ENCODE measurements at regions not wholly inside any gene's neighbourhood (a gene's known extent, or its start where the extent isn't known, plus 50 kb on each side); places are given as distances from the start of the nearest gene placed in this dataset.

DNA sequence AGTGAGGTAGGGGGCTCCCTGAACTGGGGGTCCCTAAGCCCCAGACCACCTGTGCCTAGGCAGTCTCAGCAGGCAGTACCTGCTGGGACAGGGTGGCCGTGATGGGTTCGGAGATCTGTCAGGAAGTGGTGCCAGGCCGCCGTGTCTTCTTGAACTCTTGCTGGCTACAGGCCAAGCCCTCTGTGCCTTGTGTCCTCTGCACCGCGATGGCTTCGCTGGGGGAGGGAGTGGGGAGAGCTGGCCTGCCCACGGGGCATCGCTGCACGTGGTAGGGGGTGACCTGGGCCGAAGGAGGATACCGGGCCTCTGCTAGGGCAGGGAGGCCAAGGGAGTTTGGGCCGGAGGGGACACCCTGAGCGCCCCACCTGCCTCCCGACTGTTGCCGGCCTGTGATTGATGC lies 96.7 kb upstream of the NKX1-1 start:
- DNase-seq (ENCODE audit: low read depth in 1 of 2, low spot score in 1 of 2) = no peak
- H3K27ac ChIP-seq = no peak overlapping the region
- WGBS (ENCODE audit: missing lambda C conversion rate) = 75% methylated on average over 7 of the region's 16 CpGs
- H3K4me1 ChIP-seq = no peaks in the 10 kb centered on the region
- TF ChIP-seq HOXB13 (CRISPR knock-in tag; IDR thresholded peaks at IDR 0.05; ENCODE audit: low read depth) (no peak), CEBPB (IDR thresholded peaks at IDR 0.05) (no peak), CHD4 (IDR thresholded peaks at IDR 0.05; ENCODE audit: borderline replicate concordance) (no peak), EP300 (IDR thresholded peaks at IDR 0.05) (no peak), NPAS2 (CRISPR knock-in tag; IDR thresholded peaks at IDR 0.05; ENCODE audit: borderline replicate concordance) (no peak), RFX5 (IDR thresholded peaks at IDR 0.05) (no peak), HEYL (CRISPR knock-in tag; IDR thresholded peaks at IDR 0.05) (no peak), NFE2L2 (conservative IDR thresholded peaks at IDR 0.05; ENCODE audit: low read length) (no peak), TFCP2L1 (CRISPR knock-in tag; IDR thresholded peaks at IDR 0.05) (no peak), FOXS1 (CRISPR knock-in tag; IDR thresholded peaks at IDR 0.05) (no peak), RAD21 (conservative IDR thresholded peaks at IDR 0.05 in 1 of 2, IDR thresholded peaks at IDR 0.05 in 1 of 2) (no peak), EHMT2 (IDR thresholded peaks at IDR 0.05; ENCODE audit: low read depth) (no peak), FOSB (CRISPR knock-in tag; IDR thresholded peaks at IDR 0.05) (no peak), CHD2 (IDR thresholded peaks at IDR 0.05; ENCODE audit: low read length, partially characterized antibody) (no peak)
- TF ChIP-seq, protein P1, sequence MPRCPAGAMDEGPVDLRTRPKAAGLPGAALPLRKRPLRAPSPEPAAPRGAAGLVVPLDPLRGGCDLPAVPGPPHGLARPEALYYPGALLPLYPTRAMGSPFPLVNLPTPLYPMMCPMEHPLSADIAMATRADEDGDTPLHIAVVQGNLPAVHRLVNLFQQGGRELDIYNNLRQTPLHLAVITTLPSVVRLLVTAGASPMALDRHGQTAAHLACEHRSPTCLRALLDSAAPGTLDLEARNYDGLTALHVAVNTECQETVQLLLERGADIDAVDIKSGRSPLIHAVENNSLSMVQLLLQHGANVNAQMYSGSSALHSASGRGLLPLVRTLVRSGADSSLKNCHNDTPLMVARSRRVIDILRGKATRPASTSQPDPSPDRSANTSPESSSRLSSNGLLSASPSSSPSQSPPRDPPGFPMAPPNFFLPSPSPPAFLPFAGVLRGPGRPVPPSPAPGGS (IDR thresholded peaks at IDR 0.05) = no peak
- TF ChIP-seq, protein P2, sequence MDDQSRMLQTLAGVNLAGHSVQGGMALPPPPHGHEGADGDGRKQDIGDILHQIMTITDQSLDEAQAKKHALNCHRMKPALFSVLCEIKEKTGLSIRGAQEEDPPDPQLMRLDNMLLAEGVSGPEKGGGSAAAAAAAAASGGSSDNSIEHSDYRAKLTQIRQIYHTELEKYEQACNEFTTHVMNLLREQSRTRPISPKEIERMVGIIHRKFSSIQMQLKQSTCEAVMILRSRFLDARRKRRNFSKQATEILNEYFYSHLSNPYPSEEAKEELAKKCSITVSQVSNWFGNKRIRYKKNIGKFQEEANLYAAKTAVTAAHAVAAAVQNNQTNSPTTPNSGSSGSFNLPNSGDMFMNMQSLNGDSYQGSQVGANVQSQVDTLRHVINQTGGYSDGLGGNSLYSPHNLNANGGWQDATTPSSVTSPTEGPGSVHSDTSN (IDR thresholded peaks at IDR 0.05) = no peak
- TF ChIP-seq, protein P3, sequence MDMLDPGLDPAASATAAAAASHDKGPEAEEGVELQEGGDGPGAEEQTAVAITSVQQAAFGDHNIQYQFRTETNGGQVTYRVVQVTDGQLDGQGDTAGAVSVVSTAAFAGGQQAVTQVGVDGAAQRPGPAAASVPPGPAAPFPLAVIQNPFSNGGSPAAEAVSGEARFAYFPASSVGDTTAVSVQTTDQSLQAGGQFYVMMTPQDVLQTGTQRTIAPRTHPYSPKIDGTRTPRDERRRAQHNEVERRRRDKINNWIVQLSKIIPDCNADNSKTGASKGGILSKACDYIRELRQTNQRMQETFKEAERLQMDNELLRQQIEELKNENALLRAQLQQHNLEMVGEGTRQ (IDR thresholded peaks at IDR 0.05) = no peak
- TF ChIP-seq, protein P4, sequence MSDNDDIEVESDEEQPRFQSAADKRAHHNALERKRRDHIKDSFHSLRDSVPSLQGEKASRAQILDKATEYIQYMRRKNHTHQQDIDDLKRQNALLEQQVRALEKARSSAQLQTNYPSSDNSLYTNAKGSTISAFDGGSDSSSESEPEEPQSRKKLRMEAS (IDR thresholded peaks at IDR 0.05) = no peak
- no peak for ATAC-seq
- ChIA-PET POLR2A (no interaction called here), CTCF (interaction anchor here (1.3 kb wide), 1 partner anchor 10 kb away, joined by 3 read pairs; no protein-coding TSS in a partner anchor)
- FAIRE-seq = no peak
- no peaks in the 10 kb centered on the region for H3K9me3 ChIP-seq
- H3K4me3 ChIP-seq = no peak overlapping the region
- no peak overlapping the region for H3K4me2 ChIP-seq

DNA sequence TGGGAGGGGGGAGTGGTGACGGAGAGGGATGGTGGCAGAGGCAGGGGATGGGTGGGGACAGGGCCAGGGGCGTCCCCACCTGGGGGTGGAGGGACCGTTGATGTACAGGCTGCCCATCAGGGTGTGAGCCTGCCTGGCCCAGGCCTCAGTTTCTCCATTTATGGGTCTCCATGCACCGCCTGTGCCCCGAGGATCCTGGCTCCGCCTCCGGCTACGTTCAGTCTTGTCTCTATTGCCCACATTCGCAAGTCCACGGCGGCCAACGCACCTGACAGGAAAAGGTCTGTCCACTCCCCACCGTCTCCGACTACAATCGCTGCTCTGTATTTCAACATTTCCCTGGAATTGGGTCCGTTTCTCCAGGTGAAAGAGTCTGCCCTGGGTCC lies 96.3 kb upstream of the NKX1-1 start:
- FAIRE-seq = no peak
- no peaks in the 10 kb centered on the region for H3K9me3 ChIP-seq
- ChIA-PET POLR2A (no interaction called here), CTCF (interaction anchor here (1.3 kb wide), 1 partner anchor 11 kb away, joined by 3 read pairs; no protein-coding TSS in a partner anchor)
- no peak for DNase-seq (ENCODE audit: low read depth in 1 of 2, low spot score in 1 of 2)
- 90% methylated on average over 12 of the region's 16 CpGs for WGBS (ENCODE audit: missing lambda C conversion rate)
- no peak overlapping the region for H3K4me3 ChIP-seq
- no peaks in the 10 kb centered on the region for H3K4me1 ChIP-seq
- H3K27ac ChIP-seq = no peak overlapping the region
- no peak for ATAC-seq
- H3K4me2 ChIP-seq = no peak overlapping the region
- TF ChIP-seq HOXB13 (CRISPR knock-in tag; IDR thresholded peaks at IDR 0.05; ENCODE audit: low read depth) (no peak), MAZ (IDR thresholded peaks at IDR 0.05; ENCODE audit: borderline replicate concordance, low read depth, low read length) (no peak), POLR2A (IDR thresholded peaks at IDR 0.05; ENCODE audit: low read length) (no peak), JUN (IDR thresholded peaks at IDR 0.05) (no peak), ZSCAN20 (CRISPR knock-in tag; IDR thresholded peaks at IDR 0.05) (no peak), HOXA7 (CRISPR knock-in tag; IDR thresholded peaks at IDR 0.05) (no peak), KDM1A (IDR thresholded peaks at IDR 0.05; ENCODE audit: low read depth) (no peak), ZNF302 (CRISPR knock-in tag; IDR thresholded peaks at IDR 0.05) (no peak), CHD4 (IDR thresholded peaks at IDR 0.05; ENCODE audit: borderline replicate concordance) (no peak), MYC (IDR thresholded peaks at IDR 0.05; ENCODE audit: borderline replicate concordance, low read length) (no peak), CBX8 (IDR thresholded peaks at IDR 0.05) (no peak), EHF (CRISPR knock-in tag; IDR thresholded peaks at IDR 0.05) (no peak), RNF2 (IDR thresholded peaks at IDR 0.05; ENCODE audit: borderline replicate concordance, low read depth) (no peak), ZC3H11A (IDR thresholded peaks at IDR 0.05) (no peak), TP53 (CRISPR knock-in tag; IDR thresholded peaks at IDR 0.05) (no peak), RFX5 (IDR thresholded peaks at IDR 0.05) (no peak), NR3C1 (IDR thresholded peaks at IDR 0.05) (no peak)
- TF ChIP-seq, protein P3 (IDR thresholded peaks at IDR 0.05) = no peak
- TF ChIP-seq, protein P4 (IDR thresholded peaks at IDR 0.05) = no peak

All from A549 (cell line).